ENCODE measurements at regions not wholly inside any gene's neighbourhood (a gene's known extent, or its start where the extent isn't known, plus 50 kb on each side); places are given as distances from the start of the nearest gene placed in this dataset.

DNA sequence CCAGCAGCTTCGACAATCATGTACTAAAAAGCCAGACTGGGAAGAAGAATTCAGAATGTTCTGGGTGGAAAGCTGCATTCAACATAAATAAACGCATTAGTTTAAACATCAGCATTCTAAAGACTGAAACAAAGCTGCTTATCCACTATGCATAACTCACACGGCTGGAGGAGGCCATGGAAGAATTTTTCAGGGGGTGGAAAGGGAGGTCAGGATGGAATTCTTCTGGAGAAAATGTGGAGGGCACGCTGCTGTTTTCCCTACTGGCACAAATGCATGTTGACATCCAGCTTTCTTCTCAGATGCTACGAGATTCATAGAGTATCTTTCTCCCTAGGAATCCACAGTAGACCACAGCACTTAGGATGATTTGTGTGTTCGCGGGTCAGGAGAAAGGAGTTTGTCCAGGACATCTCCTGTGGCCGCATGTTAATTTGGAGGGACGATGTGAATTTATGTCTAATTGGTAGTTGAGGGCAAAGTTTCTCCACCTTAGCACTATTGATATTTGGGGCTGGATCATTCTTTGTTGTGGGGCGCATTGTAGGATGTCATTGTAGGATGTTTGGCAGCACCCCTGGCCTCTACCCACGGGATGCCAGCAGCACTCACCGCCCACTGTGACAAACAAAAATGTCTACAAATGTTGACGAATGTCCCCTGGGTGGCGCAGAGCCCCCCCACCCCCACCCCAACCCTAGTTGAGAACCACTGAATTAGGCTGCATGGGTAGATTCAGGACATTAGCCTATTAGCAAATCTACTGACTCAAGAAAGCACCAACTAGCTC is 86.5 kb upstream of the KAZN start:
- DNase-seq, result no peak

DNA sequence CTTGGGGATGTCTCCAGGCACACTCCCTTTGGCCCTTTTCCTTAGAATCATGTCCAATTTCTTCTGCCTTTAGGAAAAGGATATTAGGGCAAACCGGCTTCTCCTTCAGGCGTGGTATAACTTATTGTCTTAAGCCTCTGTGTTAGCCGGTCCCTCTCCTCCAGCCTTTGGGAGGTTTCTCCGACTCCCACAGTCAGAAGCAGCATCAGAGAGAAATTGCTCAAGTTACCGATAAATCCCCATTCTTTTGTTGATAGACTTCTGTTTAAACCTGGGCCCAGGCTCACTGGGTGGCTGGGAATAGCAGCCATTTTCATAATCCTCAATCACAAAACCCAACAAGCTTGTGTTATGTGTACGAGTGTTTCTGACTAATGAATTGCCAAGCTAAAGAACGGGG is 85.4 kb upstream of the KAZN start:
- DNase-seq, result no peak

DNA sequence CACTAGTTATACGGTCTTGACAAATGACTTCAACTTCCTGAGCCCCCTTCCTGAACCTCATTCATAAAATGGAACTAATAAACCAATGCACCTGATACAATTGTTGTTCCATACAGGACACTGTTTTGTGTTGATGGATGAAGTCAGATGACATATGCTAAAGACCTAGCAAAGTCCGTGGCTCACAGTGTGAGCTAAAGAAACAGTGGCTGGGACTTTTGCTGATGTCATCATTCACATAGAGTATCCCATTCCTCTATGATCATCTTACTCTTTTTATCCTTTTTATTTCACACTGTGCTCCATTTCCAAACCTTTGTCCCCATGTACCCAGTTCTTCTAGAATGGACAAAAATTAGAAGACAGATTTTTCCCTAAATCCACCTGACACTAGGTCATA is 83.7 kb upstream of the KAZN start:
- no peak for DNase-seq

DNA sequence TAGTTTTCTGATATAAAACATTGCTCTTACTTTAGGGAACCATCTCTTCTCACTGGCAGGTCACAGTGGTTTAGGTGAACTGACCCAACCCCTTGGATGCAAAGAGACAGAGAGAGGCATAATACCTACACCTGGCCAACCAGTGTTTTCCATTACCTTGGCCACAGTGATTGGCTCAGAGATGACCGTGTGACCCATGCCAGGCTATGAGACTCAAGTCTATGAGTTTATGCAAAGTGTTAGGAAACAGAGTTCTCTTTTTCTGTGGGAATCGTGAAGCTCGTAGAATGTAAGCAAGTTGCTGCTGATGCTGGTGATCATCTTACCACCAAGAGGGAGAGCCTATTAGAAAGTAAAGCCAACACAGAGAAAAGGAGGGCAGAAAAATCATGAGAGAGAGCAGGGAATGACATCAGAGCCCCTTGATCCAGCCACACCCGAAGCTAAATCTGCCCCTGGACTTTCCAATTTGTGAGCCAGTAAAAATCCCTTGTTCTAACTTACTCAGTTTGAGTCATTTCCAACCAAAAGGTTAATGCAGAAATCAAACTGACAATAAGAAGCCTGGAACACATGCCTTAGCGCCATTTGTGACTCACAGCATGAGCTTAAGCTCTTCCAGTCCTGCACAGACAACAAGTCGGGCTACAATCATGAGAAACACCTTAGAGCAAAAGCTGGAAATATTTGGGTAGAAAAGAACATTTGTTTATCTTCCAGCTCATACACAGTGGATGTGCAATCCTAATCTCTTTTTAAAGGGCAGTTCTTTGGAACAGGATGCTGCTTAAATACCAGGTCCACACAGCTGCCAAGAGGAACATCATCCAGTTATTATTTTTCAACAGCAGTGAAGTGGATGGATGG is 81.3 kb upstream of the KAZN start:
- no peak for DNase-seq

DNA sequence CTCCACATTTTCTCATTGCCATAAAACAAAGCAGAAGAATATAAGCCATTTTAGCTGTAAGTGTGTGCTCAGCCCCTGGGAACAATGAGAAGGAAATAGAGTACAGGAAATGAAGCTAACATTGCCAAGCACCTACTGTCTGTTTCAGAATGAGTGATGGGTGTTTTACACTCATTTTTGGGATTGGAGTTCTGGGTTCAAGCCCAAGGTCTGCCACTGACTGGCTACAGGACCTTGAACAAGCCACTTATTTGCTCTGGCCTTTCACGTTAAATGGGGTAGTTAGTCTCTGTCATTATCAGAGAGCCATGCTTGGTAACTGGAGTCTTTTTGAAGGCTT is 80.7 kb upstream of the KAZN start:
- DNase-seq, result no peak

DNA sequence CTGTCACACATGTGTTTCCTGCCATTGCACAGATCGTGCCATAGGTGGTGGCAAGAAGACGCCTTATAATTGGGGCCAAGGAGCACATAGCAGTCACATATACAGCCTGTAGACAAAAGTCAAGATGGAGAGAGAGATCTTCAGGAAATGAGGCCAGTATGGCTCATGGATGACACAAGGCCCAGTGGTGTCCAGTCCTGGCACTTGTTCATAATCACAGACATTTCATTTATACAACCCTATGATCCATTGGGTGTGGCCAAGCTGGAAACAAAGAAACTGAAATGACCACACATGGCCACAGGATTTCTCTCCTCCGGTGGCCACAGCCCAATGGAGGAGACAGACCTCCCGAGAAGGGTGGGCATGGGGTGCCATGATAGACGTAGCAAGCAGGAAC is 78.5 kb upstream of the KAZN start:
- no peak for DNase-seq

DNA sequence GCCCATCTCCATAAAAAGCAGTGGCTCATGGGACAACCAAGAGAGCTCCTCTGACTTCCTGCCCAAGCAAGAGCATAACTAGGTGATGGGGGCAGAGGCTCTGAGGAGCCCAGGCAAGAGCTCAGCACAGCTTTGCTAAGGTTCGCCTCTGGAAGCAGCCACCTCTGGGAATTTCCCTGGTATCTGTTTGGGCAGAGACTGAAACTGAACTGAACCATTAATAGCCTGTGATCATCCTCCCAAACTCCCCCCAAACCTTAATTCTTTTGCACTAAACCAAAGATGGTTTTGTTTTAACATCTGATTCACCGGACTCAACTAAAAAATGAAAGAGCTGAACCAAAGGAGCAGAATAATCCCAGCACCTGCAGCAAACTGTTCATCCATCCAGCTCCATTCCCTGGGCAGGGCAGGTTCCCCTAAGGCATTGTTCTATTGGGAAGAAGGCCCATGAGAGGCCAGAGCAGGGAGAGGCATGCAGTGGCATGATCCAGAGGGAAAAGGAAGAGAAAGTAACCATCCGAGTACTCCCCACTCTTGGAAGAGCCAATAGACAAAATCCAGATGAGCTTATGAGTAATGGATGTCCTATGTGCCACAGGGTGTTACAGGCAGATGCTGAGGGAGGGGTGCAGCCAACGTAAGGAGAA is 77.8 kb upstream of the KAZN start:
- DNase-seq, result no peak

DNA sequence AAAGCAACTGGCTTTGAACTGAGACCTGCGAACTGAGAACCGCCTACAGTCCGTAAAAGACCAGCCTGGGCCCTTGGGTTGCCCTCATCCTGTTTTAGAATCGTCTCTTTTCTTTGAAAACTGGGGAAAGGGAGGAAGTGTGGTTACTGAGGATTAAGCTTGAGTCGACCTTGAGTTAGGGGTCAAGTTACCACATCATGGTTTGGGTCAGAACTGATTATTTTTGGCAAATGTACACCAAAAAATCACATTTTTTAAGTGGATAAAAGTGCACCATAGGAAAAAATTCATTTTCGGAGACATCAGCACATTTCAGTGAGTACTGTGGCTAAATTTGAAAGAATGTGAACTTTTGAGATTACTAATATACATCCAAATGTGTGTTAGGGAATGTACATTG is 76.9 kb upstream of the KAZN start:
- no peak for DNase-seq

DNA sequence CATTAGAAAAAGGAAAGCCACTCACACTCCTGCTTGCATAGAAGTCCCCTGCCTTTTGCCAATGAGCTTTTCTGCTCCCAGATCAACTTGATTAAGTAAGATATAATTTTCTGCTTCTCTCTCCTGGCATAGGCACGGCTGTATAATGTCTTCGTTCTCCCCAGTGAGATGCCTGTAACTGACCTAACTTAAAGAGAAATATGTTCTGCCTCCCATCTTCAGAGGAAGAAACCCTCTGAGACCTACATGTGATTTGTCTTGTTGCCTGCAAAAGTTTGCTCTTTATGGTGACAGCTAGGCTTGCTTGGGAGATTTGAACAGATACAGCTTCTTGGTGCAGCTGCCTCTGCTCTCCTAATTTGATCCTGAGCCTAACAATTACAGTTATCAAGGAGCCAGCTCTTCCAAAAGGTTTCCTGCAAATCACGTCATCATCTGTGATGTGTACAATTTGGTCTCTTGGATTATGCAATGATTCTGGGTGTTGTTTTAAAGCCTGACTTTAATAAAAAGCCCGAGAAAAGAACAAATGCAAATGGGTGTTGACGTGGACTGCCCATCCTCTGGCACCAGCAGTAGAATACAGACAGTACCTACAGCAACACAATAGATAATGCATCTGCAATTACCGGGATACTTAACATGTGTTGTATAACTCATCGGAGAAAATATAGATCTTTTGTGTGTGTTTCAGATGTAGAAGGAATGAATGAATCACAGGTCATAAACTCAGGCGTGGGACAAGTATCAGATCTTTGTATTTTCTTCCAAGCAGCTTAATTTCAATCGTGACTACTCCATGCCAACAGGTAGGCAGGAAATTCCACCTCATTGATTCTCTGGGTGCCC is 76.2 kb upstream of the KAZN start:
- DNase-seq, result no peak

DNA sequence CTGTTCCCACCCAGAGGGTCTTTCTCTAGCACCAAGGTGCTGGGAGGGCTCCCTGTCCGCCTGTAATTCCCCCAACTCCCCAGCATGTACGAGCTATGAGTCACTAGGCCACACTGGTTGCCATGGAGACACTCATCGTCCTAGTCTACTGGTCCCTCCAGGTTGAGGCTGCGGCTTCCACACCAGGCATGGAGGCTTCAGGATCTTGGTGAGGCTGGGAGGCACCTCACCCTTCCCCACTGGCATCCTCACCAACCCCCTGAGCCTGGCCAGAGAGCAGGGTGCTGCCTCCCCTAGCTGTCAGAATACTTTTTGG is 75.6 kb upstream of the KAZN start:
- no peak for DNase-seq

DNA sequence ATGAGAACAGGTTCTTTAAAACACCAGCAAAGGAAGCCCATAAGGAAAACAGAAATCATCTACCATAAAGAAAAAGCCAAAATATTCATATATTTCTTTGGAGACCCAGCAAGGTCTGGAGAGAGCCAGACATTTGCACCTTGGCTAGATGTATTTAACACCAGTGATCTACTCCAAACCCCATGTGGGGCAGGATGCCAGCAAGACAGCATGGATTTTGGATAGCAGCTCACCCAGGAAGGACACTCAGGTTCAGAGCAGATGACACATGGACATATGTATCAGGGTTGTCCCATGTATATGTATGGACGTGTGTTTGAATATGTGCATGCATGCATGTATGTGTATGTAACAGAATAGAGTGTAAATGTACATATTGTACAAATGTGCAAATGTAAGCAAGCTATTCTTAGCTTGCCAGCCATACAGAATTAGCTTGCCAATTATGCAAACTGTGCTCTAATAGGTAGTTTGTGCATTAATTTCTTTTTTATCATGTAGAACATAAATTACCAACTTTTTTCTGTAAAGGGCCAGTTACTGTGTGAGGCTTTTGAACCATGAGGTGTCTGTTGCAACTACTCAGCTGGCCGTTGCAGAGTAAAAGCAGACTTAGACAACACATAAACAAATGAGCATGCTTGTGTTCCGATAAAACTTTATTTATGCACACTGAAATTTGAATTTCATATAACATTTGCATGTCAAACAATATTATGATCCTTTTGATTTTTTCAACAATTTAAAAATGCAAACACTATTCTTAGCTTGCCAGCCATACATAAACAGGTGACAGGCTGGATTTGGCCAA is 73.5 kb upstream of the KAZN start:
- DNase-seq, result no peak

DNA sequence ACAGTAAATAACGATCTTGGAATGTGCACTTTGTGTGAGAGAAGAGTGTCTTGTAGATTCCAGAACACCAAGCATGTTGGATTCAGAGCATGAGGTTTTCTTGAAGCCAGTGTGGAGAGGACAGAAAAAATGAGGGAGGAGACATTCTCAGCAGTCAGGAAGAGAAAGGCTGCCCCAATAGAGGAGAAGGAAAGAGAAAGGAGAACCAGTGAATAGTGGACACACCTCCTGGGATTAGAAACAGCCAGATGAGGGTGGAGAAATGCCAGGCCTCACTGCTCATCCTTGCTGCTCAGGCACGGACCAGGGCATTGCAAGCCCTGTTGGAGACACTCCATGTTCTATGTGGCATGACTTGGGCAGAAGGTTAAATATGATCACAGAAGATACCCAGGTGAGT is 69.0 kb upstream of the KAZN start:
- no peak for DNase-seq

DNA sequence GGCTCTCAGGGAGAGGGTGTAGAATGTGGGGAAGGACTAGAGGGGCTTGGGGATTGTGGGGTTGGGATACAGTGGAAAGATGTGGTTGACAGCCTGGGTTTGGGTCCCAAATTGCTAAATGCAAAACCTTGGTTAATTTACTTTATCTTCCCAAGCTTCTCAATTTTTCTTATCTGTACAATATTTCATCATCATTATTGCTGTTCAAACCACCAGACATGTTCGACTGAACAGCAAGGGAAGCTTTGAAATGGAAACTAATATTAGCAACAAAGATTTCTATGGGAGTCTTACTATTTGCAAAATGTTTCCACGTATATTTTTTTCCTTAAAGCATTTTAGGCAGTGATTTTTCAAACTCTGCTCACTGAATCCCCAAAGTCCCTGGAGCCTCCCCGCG is 67.0 kb upstream of the KAZN start:
- DNase-seq, result no peak

DNA sequence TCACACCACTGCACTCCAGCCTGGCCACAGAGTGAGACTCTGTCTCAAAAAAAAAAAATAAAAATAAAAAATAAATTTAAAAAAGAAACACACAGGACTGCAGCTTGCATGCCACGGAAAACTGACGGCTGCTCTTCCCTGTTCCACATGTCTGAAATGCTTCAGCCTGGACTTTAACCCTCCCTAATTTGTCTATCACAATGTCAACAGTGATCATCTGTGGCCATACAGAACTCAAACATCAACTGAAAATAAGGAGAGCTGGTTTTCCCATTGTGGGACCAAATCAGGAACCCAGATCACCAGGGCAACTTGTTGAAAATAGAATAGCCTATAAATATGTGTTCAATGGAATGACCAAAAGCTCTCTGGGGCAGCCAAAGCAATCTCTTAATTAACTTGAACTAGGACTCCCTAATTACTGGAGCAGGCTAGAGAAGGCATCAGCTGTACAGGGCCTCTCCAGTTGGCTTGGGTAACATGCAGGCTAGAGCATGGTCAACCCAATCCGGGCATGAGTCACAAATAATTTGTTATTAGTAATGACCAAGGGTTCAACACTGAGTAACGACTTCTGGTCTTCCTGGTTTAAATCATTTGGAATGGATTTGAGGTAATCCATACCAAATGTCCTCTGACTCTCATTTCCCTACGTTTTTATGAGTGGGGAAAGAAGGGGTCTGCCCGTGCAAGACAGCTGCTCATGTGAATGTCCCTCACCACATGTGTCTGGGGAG is 62.7 kb upstream of the KAZN start:
- no peak for DNase-seq

DNA sequence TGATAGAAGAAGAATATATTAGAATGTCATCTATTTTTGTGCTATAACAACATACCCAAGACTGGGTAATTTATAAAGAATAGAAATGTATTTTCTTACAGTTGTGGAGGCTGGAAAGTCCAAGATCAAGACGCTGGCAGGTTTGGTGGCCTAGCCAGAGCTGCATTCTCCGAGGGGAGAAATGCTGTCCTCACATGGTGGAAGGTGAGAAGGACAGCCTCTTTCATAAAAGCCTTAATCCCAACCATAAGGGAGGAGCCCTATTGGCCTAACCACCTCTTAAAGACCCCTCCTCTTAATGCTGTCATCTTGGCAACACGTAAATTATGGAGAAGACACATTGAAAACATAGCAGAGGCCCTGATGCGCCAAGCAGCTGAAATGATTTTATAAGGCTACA is 60.1 kb upstream of the KAZN start:
- no peak for DNase-seq

DNA sequence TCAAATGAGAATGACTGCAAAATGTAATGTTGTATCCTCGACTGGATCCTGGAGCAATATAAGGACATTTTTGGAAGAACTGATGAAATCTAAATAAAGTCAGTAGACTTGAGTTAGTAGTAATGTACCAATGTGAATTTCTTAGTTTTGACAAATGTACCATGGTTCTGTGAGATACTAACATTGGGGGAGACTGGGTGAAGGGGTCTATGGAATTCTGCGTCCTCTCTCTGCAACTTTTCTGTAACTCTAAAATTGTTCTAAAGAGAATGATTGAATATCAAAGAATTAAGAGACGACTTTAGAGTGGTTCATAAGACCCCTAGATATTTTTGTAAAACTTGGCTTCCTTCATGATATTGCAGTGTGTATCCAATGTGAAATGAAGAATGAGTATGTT is 59.2 kb upstream of the KAZN start:
- no peak for DNase-seq

DNA sequence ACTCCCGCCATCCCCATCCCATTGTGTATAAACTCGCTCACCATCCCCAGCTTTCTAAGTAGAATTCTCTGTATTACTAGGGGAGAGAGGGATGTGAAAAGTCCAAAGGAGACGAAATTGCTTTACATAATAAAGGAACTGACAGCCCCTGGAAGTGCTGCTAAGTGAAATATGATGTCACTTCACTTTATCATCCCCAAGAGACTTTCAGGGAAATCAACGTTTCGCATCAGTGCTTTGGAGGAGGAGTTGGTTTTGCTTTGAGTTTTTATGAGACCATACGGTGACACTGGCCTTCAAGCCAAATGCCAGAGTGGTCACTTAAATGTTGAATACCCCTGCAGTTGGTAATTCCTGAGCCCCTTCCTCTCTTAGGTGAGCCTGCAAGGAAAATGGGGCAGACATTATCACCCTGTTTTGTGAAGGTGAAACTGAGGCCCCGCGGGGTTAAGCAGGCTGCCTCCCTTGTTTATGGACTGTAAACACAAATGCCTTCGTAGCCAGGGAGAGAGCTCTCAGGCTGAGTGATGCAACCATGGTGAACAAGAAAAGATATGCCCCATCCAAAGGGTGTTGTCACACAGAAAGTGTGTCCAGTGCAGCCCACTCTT is 58.4 kb upstream of the KAZN start:
- no peak for DNase-seq

DNA sequence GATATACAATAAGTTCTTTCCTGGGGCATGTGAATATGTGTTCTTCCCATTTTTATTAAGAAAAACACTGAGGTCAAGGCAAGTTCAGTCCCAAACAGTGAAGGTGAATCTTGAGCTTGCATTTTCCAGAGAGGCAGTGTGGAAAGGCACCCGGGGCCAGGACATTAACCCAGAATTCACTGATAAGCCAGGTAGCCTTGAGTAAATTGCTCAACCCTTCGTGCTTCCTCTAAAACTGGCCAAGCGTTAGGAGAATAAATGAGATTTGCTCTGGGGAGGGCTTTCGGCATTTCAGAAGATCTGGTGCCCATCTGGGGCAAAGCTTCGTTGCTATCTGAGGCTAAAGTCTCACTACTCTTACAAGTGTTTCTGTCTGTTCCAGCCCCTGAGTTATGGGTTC is 57.1 kb upstream of the KAZN start:
- no peak for DNase-seq

DNA sequence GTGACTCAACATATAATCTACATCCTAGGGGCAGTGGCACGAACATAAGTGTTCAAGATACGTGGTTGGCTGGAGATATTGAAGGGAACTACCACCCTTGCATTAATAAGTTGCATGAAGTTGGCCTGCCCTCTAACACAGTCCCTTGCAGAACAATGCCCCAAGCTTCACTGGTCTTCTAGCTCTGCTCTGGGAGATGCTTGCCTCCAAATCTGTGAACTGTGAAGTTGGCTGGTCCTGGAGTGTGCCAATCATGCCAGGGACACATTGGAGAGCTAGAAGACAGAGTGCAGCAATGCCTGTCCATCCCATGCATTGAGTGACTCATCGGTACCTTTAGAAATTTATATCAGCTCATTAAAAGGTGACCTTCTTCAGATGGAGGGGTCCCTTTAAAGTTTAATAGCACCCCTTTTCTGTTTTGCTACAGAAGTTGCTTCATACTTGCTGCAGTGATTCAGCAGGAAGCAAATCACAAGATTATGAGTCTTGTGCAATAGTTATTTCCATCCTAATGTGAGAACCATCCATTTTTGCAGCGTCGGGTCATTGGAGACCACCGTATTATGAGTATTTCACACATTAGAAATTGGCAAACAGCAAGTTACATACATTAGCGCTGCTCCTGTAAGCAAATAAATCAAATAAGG is 55.2 kb upstream of the KAZN start:
- no peak for DNase-seq

DNA sequence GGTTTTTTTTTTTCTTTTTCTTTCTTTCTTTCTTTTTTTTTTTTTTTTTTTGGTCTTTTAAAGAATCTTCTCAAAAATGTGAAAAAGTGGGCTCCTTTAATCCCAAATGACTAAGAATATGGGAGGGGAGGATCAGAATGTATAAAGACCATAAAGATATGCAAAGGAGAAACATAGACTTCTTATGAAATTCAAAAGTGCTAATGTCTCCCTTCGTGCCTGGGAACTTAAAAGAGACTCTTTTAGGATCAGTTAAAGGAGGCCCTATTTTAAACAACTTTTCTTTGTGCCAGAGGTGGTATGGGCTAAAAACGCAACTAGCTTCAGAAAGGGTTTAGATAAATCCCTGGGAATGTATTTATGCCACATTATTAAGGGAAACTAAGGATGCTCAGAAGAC is 54.2 kb upstream of the KAZN start:
- DNase-seq, result no peak

Measured in activated T-cell treated with anti-CD3 and anti-CD28 coated beads for 4 hours (primary cell).